Occipital lobe (tissue), 1 donor: ENCODE measurements at regions not wholly inside any gene's neighbourhood (a gene's known extent, or its start where the extent isn't known, plus 50 kb on each side); places are given as distances from the start of the nearest gene placed in this dataset.

ENCODE experiments used
- DNase-seq: peaks from one replicate; lab custom pipeline; 2025; lab: John Stamatoyannopoulos, UW

GRCh38 chr2:107024269-107024668 lies 138.3 kb upstream of the ST6GAL2 start:
- DNase-seq = no peak

GRCh38 chr2:107025291-107025857 lies 139.4 kb upstream of the ST6GAL2 start:
- no peak for DNase-seq

- DNase-seq = no peak
These were observed 140.0 kb upstream of the ST6GAL2 start for GRCh38 chr2:107025869-107026380.

DNA sequence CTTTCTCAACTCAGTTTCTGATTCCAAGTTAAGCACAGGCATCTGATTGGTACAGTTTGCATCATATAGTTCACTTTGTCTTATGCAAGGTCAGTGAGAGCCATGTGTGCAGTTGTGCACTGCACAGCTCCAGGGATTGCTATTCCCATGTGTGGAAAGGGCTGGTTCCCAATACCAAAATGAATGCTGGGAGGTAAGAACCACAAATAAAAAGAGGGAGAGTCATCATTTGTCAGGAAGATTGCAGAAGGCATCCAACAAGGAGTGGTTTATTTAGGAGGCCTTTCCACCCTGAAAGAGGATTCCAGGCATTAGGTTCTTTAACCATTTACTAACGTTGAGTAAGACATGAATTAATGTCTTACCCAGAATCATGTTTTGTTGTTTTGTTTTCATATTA lies 141.2 kb upstream of the ST6GAL2 start:
- DNase-seq = no peak

GRCh38 chr2:107027810-107028209 lies 141.8 kb upstream of the ST6GAL2 start:
- no peak for DNase-seq

DNA sequence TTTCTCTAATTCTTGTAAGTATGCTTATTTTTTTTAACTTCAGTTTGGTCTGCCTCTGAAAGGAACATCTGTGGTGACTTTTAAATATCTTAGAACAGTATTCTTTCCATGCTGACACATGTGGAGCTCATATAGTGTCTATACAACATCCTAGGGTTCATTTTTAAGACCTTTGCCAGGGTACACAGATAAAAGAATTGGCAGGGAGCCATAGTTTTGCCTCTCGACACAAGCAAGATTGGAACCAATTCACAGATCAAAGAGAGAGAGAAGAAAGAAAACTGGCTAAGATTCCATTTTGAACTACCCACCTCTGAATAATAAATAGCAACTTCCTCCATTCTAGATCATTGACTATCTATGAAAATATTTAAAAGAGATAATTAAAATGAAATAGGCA lies 142.7 kb upstream of the ST6GAL2 start:
- DNase-seq = no peak

GRCh38 chr2:107036293-107036692 lies 150.3 kb upstream of the ST6GAL2 start:
- DNase-seq = peak; percentile 20

- no peak for DNase-seq
These were observed 176.2 kb upstream of the ST6GAL2 start for GRCh38 chr2:107062173-107062572.

DNA sequence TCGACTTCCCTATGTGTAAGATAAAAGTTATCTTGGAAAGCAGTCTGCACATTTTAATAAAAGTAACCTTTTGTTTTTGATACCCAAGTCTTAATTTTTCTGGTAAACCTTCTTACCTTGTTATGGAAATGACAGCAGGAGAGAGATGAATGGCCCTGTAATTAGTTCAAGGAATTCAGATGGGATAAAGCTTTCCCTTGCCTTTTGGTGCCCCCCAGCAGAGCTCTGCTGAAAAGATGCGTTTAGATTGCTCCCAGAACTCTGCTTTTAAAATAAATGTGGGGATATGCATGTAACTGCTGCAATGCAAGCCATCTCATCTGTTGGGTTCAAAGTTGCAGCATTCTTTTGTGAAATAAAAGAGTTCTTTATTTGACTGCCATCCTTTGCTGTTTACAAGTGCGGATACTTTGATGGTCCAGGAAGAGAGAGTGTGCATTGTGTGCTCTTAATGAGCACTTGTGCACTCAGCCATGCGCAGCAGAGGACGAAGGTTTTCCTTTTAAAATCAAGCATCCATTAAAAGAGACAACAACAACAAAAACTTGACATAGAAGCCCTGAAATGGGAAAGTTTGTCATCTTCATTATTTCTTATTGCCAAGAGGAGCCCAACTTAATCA lies 176.7 kb upstream of the ST6GAL2 start:
- no peak for DNase-seq

GRCh38 chr2:107063228-107063627 lies 177.3 kb upstream of the ST6GAL2 start:
- no peak for DNase-seq

DNA sequence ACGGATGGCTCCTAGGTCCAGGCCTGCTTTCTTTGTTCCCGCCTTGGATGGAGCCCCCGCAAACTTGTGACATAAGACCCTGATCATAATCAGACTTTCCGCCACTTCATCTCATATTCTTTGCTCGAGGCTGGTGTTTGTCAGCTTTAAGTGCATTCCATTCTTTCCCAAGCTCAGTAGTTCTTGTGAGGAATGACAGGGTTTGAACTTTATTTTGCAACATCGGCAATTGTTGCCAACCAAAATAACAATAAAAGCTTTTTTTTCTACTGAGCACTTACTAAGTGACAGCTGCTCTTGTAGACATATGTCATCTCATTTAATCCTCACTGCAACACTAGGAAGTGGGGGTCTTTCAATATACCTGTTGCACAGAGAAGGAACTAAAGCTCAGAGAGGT lies 178.8 kb upstream of the ST6GAL2 start:
- no peak for DNase-seq

DNA sequence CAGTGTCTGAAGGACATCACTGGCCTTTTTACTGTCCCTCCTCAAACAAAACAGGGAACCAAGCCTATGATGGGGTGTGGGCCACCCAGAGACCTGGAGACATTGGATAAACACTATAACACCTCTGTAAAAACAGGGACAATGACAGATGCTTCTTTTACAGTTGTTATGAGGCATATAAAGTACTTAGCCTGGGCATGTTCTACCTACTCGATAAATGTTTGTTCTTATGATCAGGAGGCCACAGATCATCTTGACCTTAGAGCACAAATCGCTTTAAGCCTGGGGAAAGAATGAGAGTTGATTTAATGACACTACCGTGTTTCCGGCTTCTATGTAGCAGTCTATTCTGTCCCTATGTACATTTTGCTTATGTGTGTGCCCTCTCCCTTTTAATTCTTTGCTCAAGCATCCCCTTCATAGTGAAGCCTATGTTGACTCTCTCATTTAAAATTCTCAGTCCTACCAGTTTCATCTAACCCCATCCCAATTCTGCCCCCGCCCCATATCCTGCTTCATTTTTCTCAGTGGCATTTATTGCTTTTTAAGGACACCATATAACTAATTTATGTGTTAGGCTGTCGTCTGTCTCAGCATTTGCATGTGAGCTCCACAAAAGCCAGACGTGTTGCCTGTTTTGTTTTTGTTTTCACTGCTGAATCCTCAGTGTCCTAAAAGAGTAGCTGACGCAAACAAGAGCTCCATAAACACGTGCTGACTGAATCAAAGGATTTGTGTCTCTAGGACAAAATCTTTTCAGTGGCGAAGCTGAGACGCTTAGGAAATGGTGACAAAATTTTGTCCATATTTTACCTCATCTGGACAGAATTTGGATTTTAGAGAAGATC lies 182.3 kb upstream of the ST6GAL2 start:
- DNase-seq = no peak

- DNase-seq = no peak
These were observed 183.9 kb upstream of the ST6GAL2 start for GRCh38 chr2:107069890-107070289.

DNA sequence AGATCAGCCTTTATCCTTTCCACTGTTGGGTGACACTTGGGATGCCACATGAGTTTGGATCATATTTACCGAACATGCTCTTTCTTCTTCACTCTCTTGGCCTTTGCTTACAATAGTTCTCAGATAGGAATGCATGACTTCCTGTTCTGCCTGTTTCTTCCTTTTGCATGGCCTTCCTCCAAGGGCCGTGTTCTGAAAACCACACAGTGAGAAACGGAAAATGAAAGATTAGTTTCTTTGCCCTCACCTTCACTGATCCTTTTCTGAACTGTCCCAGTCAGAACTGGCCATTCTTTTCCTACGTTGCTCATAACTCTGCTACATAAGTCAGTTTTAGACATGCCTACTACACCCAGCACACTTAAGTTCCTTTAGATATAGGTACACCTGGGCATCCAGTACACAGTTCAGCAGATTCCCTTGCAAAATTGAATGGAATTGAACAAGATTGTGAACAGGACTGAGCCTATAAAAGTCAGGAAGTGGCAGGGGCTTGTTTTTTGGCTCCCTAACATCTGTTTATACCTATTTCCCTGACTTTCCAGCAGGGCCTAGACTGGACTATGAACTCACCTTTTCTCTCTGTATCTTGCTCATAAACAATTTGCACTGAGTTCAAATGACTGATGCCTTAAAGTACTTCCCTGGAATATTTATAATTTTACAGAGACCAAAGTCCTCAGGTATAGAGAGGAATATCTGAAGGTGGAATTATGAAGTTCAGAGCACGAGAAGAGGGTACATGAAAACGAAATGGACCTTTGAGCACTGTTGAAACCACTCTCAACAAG lies 186.4 kb upstream of the ST6GAL2 start:
- no peak for DNase-seq

DNA sequence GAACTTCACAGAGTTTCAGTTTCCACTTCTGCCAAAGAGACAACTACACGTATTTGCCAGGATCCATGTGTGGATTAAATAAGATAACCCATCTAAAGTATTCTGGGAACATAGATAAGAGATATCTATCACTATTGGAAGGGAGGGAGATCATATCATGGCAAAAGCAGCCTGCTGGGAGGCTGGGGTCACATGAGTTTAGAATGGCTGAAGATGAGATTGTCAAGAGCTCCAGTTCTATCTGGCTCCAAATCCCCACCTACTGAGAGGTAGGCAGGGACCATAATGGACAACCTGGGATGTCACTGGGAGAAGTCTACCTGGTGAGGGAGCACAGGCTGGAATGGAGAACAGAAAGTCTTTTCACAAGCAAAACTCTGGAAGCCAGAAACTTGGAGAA lies 192.6 kb upstream of the ST6GAL2 start:
- no peak for DNase-seq

DNA sequence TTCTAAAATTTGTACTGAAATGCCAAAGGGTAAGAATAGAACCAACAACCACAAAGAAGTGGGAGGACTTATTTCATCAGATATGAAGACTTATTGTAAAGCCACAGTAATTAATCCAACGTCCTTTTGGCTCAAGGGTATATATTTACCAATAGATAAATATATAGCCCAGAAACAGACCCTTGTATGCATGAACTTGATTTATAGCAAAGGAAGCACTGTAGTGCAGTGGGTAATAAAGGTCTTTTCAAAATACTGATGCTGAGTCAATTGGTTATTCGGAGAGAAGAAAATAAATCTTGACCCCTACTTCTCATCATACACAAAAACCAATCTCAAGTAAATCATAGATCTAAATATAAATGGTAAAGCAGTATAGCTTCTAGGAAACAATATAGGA lies 200.5 kb upstream of the ST6GAL2 start:
- no peak for DNase-seq

- no peak for DNase-seq
These were observed 202.2 kb upstream of the ST6GAL2 start for GRCh38 chr2:107088156-107088555.

DNA sequence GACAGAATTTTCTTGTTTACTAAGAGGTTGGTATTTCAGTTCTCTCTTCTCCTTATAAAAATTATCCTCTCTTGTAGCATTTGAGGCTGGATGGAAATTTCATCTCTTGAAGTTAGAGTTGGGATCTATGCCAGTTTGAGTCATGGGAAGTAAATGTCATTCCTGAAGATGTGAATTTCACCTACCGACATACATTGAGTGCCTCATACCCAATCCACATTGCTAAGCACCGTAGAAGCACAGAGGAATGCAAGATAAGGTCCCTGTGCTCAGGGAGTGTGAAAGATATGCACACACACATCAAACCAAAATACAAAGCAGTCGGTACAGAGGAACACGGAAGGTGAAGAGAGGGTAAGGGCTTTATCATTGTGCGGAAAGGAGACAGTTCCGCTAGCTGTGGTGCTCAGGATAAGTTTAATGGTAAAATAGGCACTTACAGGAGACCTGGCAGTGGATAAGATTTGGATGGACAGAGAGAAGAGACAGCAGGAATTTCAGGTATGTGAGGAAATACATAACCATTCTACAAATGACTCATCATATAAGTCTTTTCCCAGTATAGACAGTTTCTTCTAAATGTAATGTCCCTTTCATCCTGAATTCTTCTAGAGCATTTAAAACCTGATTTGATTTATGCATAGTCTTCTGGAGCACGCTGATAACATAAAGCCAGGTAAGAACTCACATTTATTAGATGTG lies 205.3 kb upstream of the ST6GAL2 start:
- DNase-seq = no peak

DNA sequence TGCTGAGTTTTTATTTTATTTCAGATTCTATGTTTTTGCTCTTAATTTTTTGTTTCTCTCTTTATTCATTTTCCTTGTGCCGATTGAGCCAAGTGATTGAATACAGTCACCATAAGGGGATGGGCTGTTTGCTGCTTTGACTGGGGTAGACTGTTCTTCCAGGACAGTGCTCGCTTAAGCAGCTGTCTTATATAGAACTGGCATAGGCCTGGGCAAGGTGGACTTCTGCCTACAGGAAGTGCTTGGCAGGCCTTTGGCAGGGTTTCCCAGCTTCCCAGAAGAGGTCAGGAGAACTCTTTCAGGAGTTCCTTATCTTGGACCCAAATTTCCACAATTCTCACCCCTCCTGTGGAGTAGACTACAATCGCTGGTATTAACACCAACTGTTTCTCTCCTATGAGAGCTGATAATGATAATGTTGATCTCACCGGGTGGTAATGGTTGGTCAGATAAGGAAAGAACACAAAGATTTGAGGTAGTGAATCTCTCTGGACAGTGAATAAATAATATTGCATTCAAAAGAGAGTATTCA lies 207.5 kb upstream of the ST6GAL2 start:
- DNase-seq = no peak

DNA sequence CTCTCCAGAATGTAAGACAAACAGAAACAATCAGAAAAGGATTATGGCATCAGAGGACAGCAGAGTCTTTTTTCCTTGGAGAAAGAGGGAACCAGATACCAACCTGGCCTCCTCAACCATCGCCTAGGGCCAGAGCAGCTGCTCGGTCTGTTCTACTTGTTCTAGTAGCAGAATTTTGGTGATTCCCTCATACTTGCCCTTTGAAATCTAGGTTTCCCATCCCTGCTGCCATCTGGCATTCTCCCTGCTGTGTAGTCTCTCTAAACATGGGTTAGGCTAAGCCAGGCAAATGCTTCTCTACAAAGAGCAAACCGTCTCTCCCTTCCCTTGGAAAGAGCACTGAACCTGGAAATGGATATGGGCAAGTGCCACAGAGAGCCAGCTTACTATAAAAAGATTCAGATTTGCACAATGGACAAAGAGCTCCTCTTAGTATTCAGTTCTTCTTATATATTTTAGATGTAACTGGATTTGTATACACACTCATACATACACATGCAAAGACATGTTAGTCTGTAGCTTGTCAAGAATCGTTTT lies 208.6 kb upstream of the ST6GAL2 start:
- DNase-seq = no peak

GRCh38 chr2:107102176-107102575 lies 216.2 kb upstream of the ST6GAL2 start:
- DNase-seq = no peak
